Testis (tissue), 2 donors: ENCODE measurements at regions not wholly inside any gene's neighbourhood (a gene's known extent, or its start where the extent isn't known, plus 50 kb on each side); places are given as distances from the start of the nearest gene placed in this dataset.

Experiments
- DNase-seq: peaks from one replicate; pipeline ENCODE4 v3.0.0-alpha.2; 2019
- H3K27ac ChIP-seq, 2 donors: fragments of 200-600 bp; sonication (generic); one replicate each; pipeline ENCODE4 v1.5.1; 2019
- H3K27me3 ChIP-seq: fragments of 200-600 bp; sonication (generic); one replicate; pipeline ENCODE4 v1.5.1; 2019
- H3K36me3 ChIP-seq: fragments of 200-600 bp; sonication (generic); one replicate; pipeline ENCODE4 v1.5.1; 2017; ENCODE audit warnings: low read depth; ENCODE audit errors: missing control alignments
- H3K4me1 ChIP-seq: fragments of 200-600 bp; sonication (generic); one replicate; pipeline ENCODE4 v1.5.1; 2019
- H3K4me3 ChIP-seq, 2 donors: fragments of 200-600 bp; sonication (generic); one replicate each; pipeline ENCODE4 v1.5.1; 2017 to 2019
- H3K9me3 ChIP-seq: fragments of 200-600 bp; sonication (generic); one replicate; pipeline ENCODE4 v1.5.1; 2017
- POLR2A ChIP-seq: fragments of 450-650 bp; IDR thresholded peaks from one replicate; pipeline ENCODE4 v1.6.1; 2017; ENCODE audit warnings: antibody characterized with exemption, mild to moderate bottlenecking, moderate library complexity
- WGBS, 2 donors: methylation state at CpG; one replicate each; pipeline ENCODE4 v1.1.5; 2018; 5-methylcytosine and 5-hydroxymethylcytosine counted together
- intact Hi-C: fragments of 100-400 bp; cut with DNase I; formaldehyde crosslinking; loops from one replicate; pipeline ENCODE4 v1.15.1; 2023; ENCODE audit warnings: low total_unique reads
- TF ChIP-seq, protein P1 (sequence below), 3 experiments: fragments of 450-650 bp in 2 of 3; fragments of 200-600 bp in 1 of 3; sonication (generic) in 1 of 3; IDR thresholded peaks; one replicate each; pipeline ENCODE4 v1.5.1; 2016 to 2019; ENCODE audit warnings: antibody characterized with exemption in 3 of 3, mild to moderate bottlenecking in 2 of 3, moderate library complexity in 1 of 3

DNA sequence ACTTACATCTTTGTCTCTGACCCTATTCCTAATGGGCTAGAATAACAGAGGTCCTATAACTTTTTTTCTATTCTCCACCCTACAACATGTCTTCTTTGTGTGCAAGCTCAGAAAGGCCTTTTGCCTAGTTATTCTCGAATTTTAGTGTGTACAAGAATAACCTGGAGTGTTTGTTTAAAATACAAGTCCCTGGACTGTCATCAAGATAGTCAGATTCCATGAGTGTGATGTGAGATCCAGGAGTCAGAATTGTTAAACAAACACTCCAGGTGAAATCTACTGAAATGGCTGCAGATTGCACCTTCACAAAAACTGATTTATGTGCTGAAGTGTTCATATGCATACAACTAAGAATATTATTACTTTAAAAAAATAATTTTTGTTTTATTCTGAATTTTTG lies 114.4 kb upstream of the DIO2 start:
- H3K4me3 ChIP-seq: no peak overlapping the region
- H3K9me3 ChIP-seq: no peaks in the 10 kb centered on the region
- intact Hi-C loops: no loop called here
- TF ChIP-seq, protein P1, sequence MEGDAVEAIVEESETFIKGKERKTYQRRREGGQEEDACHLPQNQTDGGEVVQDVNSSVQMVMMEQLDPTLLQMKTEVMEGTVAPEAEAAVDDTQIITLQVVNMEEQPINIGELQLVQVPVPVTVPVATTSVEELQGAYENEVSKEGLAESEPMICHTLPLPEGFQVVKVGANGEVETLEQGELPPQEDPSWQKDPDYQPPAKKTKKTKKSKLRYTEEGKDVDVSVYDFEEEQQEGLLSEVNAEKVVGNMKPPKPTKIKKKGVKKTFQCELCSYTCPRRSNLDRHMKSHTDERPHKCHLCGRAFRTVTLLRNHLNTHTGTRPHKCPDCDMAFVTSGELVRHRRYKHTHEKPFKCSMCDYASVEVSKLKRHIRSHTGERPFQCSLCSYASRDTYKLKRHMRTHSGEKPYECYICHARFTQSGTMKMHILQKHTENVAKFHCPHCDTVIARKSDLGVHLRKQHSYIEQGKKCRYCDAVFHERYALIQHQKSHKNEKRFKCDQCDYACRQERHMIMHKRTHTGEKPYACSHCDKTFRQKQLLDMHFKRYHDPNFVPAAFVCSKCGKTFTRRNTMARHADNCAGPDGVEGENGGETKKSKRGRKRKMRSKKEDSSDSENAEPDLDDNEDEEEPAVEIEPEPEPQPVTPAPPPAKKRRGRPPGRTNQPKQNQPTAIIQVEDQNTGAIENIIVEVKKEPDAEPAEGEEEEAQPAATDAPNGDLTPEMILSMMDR (IDR thresholded peaks at IDR 0.05): no peak
- TF ChIP-seq POLR2A: no peak
- WGBS, 2 donors: 62 to 67% methylated on average over 1 of the region's 1 CpG
- DNase-seq: no peak
- no peaks in the 10 kb centered on the region for H3K4me1 ChIP-seq
- no peaks in the 10 kb centered on the region for H3K36me3 ChIP-seq
- H3K27ac ChIP-seq: no peak overlapping the region
- H3K27me3 ChIP-seq: no peaks in the 10 kb centered on the region

- H3K4me1 ChIP-seq: no peaks in the 10 kb centered on the region
- H3K4me3 ChIP-seq: no peak overlapping the region
- DNase-seq: no peak
- no peaks in the 10 kb centered on the region for H3K27me3 ChIP-seq
- no peak overlapping the region for H3K27ac ChIP-seq
- no peaks in the 10 kb centered on the region for H3K9me3 ChIP-seq
- TF ChIP-seq, protein P1 (IDR thresholded peaks at IDR 0.05): no peak
- no peak for TF ChIP-seq POLR2A
- no peaks in the 10 kb centered on the region for H3K36me3 ChIP-seq
- intact Hi-C loops: no loop called here
- WGBS, 2 donors: 92 to 93% methylated on average over 6 of the region's 6 CpGs
Measured at GRCh38 chr14:80325112-80325511, 113.8 kb upstream of the DIO2 start.

GRCh38 chr14:80324649-80325048 lies 113.3 kb upstream of the DIO2 start:
- Histone ChIP-seq H3K9me3 (no peaks in the 10 kb centered on the region), H3K27ac (no peak overlapping the region), H3K4me3 (no peak overlapping the region), H3K27me3 (no peaks in the 10 kb centered on the region), H3K4me1 (no peaks in the 10 kb centered on the region), H3K36me3 (no peaks in the 10 kb centered on the region)
- TF ChIP-seq, protein P1 (IDR thresholded peaks at IDR 0.05): no peak
- TF ChIP-seq POLR2A: no peak
- intact Hi-C loops: no loop called here
- no peak for DNase-seq
- WGBS, 2 donors: 87 to 91% methylated on average over 3 of the region's 3 CpGs

- Histone ChIP-seq H3K36me3 (no peaks in the 10 kb centered on the region), H3K4me1 (no peaks in the 10 kb centered on the region), H3K4me3 (no peak overlapping the region), H3K9me3 (no peaks in the 10 kb centered on the region), H3K27me3 (no peaks in the 10 kb centered on the region), H3K27ac (no peak overlapping the region)
- TF ChIP-seq POLR2A: no peak
- TF ChIP-seq, protein P1 (IDR thresholded peaks at IDR 0.05): no peak
- no peak for DNase-seq
- intact Hi-C loops: no loop called here
- WGBS, 2 donors: 67% methylated on average over 2 of the region's 2 CpGs
Measured at GRCh38 chr14:80323038-80323665, 111.8 kb upstream of the DIO2 start.

DNA sequence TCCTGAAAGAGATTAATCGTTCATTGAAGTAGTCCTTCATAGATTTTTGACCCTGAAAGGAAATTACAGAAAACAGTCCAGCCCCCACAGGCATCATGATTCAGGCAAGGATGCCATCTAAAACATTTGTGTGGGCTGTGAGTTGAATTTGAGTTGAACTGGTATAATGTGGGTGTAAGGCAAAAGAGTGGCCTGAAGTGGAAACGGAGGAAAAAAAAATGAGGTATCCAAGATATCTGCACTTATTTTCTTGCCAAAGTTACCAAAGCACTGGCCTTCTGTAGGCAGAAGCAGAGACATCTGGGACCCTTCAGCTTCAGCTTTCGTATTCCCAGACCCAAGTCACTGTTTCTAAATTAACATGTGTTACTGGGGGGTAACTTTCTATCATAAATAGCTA lies 105.1 kb upstream of the DIO2 start:
- Histone ChIP-seq H3K9me3 (no peaks in the 10 kb centered on the region), H3K36me3 (no peaks in the 10 kb centered on the region), H3K4me3 (no peak overlapping the region), H3K27me3 (no peaks in the 10 kb centered on the region), H3K27ac (no peak overlapping the region), H3K4me1 (no peaks in the 10 kb centered on the region)
- DNase-seq: no peak
- intact Hi-C loops: no loop called here
- WGBS, 2 donors: 54 to 58% methylated on average over 3 of the region's 3 CpGs
- TF ChIP-seq POLR2A: no peak
- TF ChIP-seq, protein P1 (IDR thresholded peaks at IDR 0.05): no peak
